ENCODE measurements at regions not wholly inside any gene's neighbourhood (a gene's known extent, or its start where the extent isn't known, plus 50 kb on each side); places are given as distances from the start of the nearest gene placed in this dataset.
"Not testable (repeated sequence)": the region's sequence is repeated elsewhere in the genome, so short reads cannot be mapped to it uniquely, and the experiment has no call there.

GRCh38 chr4:189592890-189593289 is 347.8 kb upstream of the FRG1 start:
- H3K4me3 ChIP-seq (ENCODE audit: low read depth, low read length), result no peak overlapping the region
- no peak for DNase-seq (ENCODE audit: low read depth)
- no peak for TF ChIP-seq CTCF (IDR thresholded peaks at IDR 0.05; ENCODE audit: control insufficient read depth, extremely low read depth, insufficient read depth)

- TF ChIP-seq CTCF (IDR thresholded peaks at IDR 0.05; ENCODE audit: control insufficient read depth, extremely low read depth, insufficient read depth), result no peak
- DNase-seq (ENCODE audit: low read depth), result no peak
Measured at GRCh38 chr4:189597341-189597740, 343.3 kb upstream of the FRG1 start.

GRCh38 chr4:189600264-189600663 is 340.4 kb upstream of the FRG1 start:
- H3K4me3 ChIP-seq (ENCODE audit: low read depth, low read length), result no peak overlapping the region
- 0 out of 2 replicates have a peak, but pooled peaks have one; percentile 11 for TF ChIP-seq CTCF (IDR thresholded peaks at IDR 0.05; ENCODE audit: control insufficient read depth, extremely low read depth, insufficient read depth)

More at GRCh38 chr4:189597341-189597740, 343.3 kb upstream of the FRG1 start:
- no peak overlapping the region for H3K4me3 ChIP-seq (ENCODE audit: low read depth, low read length)

GRCh38 chr4:189600718-189601435 is 339.8 kb upstream of the FRG1 start:
- DNase-seq (ENCODE audit: low read depth), result no peak
- no peak for TF ChIP-seq CTCF (IDR thresholded peaks at IDR 0.05; ENCODE audit: control insufficient read depth, extremely low read depth, insufficient read depth)
- no peak overlapping the region for H3K4me3 ChIP-seq (ENCODE audit: low read depth, low read length)

More at GRCh38 chr4:189600264-189600663, 340.4 kb upstream of the FRG1 start:
- DNase-seq (ENCODE audit: low read depth), result no peak

- H3K4me3 ChIP-seq (ENCODE audit: low read depth, low read length); DNase-seq (ENCODE audit: low read depth): not testable (repeated sequence)
Measured at GRCh38 chr4:189602827-189603226, 337.8 kb upstream of the FRG1 start.

- not testable (repeated sequence) for DNase-seq (ENCODE audit: low read depth)
Measured at GRCh38 chr4:189610571-189610970, 330.1 kb upstream of the FRG1 start.

GRCh38 chr4:189613207-189613606 is 327.5 kb upstream of the FRG1 start:
- TF ChIP-seq CTCF (IDR thresholded peaks at IDR 0.05; ENCODE audit: control insufficient read depth, extremely low read depth, insufficient read depth), result no peak
- peak; percentile 10 for DNase-seq (ENCODE audit: low read depth)
- no peak overlapping the region for H3K4me3 ChIP-seq (ENCODE audit: low read depth, low read length)

More at GRCh38 chr4:189610571-189610970, 330.1 kb upstream of the FRG1 start:
- not testable (repeated sequence) for H3K4me3 ChIP-seq (ENCODE audit: low read depth, low read length)

GRCh38 chr4:189615217-189615663 is 325.4 kb upstream of the FRG1 start:
- TF ChIP-seq CTCF (IDR thresholded peaks at IDR 0.05; ENCODE audit: control insufficient read depth, extremely low read depth, insufficient read depth), result no peak
- no peak overlapping the region for H3K4me3 ChIP-seq (ENCODE audit: low read depth, low read length)
- no peak for DNase-seq (ENCODE audit: low read depth)

GRCh38 chr4:189617741-189618140 is 322.9 kb upstream of the FRG1 start:
- H3K4me3 ChIP-seq (ENCODE audit: low read depth, low read length); DNase-seq (ENCODE audit: low read depth): not testable (repeated sequence)

- H3K4me3 ChIP-seq (ENCODE audit: low read depth, low read length); DNase-seq (ENCODE audit: low read depth): not testable (repeated sequence)
Measured at GRCh38 chr4:189619441-189620250, 321.0 kb upstream of the FRG1 start.

- DNase-seq (ENCODE audit: low read depth); H3K4me3 ChIP-seq (ENCODE audit: low read depth, low read length): not testable (repeated sequence)
Measured at GRCh38 chr4:189622574-189622973, 318.1 kb upstream of the FRG1 start.
